Umbilical cord (tissue), 1 donor: ENCODE measurements at regions not wholly inside any gene's neighbourhood (a gene's known extent, or its start where the extent isn't known, plus 50 kb on each side); places are given as distances from the start of the nearest gene placed in this dataset.

Experiments
- DNase-seq: peaks from one replicate; pipeline ENCODE4 v3.0.0-alpha.2; 2015; ENCODE audit warnings: low spot score

DNA sequence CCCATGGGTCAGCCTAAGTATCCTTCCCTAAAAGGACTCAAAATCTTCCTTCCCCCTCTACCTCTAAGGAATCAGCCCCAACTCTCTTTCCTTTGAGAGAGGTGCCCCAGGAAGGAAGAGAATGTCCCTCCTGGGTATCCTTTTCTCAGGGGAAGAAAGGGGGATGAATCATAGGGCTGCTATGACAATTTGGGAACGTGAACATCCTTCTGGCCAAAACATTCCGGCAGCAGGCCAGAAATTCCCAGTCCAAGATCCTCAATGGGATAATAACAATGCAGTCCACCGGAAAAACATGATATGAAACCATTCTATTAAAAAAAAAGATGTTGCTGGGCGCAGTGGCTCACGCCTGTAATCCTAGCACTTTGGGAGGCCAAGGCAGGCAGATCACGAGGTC lies 50.8 kb upstream of the CACNA2D3 start:
- DNase-seq = no peak

DNA sequence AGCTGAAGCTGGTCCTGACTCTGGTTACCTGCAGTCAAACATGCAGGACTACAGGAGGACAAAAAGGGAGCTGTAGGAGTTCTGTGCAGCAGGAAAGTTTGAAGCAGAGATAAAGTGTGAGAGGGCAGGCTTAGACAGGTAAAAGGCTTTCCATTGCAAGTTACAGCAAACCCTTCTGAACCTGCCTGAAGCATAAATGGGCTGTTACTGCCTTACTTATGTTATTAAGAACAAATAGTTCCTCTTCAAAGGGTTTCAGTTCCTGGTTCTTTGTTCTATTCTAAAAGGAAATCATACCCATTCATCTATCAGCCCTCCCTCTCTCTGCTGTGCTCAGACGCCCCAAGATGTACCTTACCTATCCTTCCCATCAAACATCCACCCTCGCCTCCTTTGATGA lies 52.4 kb upstream of the CACNA2D3 start:
- DNase-seq = no peak

DNA sequence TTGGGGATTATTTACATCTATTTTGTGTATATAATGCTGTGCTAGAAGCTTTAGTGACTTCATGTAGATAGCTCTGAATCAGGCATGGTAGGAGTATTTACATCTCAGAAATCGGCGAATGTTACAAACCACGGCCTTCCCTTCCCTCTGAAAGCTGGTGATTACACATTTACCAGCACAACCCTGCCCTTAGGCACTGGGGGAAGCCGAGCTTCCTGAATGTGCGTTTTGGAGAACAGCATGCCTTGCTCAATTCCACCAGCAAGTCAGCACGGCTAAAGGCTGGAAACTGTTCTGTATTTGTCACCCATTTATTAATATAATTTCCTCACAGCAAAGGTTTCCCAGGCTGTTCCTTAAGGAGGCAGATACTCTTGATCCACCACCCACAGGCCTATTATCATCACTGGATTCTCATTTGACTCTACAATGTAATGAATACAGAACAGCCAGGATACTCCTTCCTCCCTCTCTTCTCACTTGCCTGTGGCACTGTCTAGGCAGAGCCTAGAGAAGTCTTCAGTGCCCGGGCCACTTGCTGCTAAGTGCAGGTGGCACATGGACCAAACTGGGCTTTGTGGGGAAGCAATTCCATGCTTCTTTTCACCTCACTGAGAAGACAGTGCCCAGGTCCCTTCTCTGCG lies 55.2 kb upstream of the CACNA2D3 start:
- no peak for DNase-seq

DNA sequence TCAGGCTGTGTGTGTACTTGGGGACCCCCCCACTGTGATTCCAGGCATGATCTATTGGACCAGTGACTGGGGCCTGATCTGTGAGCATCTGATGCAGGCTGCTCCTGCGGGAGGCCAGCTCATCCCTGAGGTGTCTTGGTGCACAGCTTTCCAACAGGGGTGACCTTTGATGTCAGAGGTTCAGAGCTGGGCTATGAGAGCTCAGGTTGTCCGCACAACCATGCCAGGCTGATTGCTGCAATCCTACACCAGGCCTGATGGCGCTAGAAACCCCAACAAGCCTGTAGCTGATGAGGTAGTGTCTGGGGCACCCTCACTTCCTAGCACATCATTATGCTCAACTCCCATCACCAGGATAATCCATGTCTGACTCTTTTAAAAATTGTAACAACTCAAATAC lies 56.1 kb upstream of the CACNA2D3 start:
- no peak for DNase-seq

DNA sequence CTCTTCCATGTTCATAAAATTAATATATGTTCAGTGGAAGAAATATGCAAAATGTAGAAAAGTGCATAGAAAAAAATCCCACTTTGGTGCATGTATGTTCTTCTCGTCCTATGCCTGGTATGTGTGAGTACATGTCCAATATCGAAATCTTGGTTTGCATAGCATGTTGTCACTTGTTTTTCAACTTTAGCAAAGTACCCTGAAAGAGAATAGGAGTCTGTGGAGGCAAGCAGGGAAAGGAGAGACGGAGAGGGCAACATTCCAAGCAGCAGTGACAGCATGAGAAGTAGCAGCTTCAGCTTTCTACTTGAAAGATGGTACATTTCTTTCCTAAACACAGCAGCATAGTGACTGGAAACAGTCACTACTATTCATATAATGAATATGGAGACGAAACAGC lies 56.8 kb upstream of the CACNA2D3 start:
- peak; percentile 54 for DNase-seq

DNA sequence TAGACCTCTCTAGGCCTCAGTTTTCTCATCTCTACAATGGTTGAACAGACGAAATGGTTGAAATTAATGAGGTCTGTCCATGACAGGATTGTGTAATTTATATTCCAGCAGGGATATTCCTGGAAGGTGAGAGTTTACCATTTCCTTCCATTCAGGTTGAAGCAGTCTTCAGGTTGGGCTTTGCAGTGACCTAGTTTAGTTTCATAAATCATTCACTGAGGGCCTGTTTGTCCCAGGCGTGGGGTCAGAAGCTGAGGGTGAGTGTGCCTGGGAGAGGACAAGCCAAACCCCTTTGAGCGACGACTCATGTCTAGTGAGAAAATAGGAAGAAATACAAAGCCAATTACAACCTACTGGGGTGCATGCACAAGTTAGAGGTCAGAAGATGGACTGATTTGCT lies 57.2 kb upstream of the CACNA2D3 start:
- no peak for DNase-seq

DNA sequence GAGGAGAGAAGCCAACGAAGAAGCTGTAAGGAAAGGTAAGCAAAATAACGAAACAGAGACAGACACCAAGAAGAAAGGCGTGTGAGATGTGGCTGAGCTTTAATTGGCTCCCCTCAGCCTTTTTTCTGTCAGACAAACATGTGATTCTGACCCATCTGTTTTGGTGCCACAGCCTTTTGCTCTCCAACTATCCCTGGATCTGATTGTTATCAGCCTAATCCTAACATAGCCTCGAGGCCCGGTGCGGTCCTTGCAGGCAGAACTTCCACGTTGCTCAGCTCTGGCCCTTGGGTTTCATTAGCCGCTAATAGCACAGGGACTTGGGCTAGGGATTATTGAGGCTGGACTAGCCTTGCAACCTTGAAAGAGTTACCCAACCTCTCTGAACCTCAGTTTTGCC lies 57.9 kb upstream of the CACNA2D3 start:
- DNase-seq = no peak

DNA sequence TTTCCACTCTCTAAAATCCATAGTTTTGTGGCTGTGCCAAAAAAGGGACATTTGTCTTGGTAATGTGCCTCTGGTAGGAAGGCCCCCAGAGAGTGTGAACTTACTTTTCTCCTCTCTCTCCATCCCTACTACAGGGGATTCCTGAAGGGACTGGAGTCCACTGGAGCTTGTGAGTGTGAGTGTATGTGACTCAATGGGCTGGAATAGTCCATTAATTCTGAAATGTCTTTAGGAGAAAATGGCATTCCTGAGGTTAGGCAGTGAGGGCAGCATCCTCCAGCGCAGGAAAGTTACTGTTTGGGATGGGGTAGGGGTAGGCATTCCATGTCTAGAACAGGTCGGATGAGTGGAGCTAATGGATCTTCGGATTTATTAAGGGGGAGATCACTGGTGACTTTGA lies 59.8 kb upstream of the CACNA2D3 start:
- DNase-seq = no peak

DNA sequence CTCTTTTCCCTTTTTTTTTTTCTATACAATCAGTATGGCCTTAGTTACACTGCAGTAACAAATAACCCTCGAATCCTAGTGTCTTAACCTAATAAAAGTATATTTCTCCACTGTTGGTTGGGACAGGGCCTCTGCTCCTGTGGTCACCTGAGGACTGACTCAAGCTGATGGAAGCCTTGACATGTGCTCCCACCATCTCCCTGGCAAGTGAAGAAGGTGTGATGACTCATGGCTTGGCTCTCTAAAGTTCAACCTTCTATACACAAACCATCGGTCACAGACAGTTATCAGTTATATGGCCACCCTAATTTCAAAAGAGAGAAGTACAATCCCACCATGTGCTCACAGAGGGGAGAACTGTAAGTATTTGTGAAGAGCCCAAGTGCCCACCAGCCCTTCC lies 65.8 kb upstream of the CACNA2D3 start:
- DNase-seq = no peak

DNA sequence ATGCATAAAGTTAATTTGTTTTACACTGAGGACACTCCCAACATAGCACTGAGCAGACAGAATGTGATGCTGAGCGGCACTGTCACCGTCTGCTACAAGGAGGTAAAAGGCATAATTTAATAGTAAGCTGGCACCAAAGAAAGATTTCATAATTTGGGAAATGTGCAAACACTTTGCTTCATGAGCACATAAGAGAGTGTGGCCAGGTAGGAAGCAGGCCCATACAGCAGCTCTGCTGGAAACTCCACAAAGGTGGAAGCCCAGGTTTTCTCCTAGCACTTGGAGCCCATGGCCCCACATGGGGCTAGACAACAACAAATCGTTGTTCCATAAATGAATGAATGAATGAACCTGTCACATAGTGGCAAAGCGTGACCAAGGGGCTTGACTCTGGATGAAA lies 68.5 kb upstream of the CACNA2D3 start:
- no peak for DNase-seq

DNA sequence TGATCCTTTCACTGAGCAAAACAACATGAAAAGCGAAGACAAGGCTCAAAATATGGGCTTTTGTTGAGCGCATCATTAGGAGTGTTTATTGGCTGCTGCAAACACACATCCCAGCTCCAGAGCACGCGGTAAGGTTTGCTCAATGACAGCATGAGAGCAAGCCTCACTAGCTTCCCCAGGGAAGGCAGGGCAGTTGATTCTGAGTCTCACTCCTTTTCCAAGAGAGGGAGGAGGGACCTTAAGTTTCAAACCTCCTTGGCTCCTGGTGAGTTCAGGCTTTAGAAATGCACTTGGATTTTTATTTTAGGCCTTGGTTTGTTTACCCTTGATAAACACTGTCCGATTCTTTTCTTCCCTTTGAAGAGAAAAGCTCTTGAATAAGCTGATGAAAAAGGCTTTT lies 69.1 kb upstream of the CACNA2D3 start:
- peak; percentile 24 for DNase-seq

DNA sequence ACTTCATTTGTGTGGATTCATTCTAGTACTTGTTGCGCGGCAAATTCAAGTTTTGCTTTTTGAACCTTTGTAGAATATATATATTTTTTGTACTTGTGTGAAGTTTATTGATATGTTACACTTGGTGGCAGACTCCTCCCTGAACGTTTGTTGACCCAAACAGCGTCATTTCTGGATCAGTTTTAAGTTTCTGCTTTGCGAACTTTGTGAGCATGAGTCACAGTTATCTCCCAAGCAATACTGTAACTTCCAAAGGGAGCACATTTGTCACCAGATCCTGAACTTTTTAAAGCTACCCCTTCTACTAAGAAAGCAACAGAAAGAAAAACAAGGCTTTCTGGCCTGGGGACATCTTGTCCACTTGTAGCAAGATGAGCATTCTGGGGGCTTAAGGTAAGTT lies 74.8 kb upstream of the CACNA2D3 start:
- DNase-seq = no peak

DNA sequence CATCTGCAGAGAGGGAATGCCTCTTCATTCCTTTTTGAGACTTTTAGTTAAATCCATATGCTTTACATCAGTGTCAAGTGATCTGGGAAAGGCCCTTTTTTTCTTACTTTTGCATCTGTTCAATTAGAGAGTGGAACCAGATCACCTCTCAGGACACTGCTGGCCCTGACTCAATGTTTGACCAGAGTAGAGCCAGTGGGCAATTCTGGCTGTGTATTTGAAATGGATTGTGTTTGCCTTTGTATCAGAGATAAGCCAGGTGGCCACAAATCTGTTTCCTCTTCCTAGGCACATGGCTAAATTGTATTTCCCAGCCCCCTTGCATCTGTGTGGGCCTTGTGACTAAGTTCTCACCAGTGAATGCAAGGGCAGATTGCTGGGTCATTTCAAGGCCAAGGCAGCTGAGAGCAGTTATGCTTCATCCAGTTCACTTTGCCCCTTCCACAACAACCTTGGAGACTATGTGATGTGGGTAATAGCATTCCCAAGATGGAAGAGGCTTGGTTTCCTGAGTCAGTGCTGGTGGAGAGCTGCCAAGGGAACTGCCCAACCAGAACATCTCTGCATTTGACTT lies 75.6 kb upstream of the CACNA2D3 start:
- peak; percentile 52 for DNase-seq

DNA sequence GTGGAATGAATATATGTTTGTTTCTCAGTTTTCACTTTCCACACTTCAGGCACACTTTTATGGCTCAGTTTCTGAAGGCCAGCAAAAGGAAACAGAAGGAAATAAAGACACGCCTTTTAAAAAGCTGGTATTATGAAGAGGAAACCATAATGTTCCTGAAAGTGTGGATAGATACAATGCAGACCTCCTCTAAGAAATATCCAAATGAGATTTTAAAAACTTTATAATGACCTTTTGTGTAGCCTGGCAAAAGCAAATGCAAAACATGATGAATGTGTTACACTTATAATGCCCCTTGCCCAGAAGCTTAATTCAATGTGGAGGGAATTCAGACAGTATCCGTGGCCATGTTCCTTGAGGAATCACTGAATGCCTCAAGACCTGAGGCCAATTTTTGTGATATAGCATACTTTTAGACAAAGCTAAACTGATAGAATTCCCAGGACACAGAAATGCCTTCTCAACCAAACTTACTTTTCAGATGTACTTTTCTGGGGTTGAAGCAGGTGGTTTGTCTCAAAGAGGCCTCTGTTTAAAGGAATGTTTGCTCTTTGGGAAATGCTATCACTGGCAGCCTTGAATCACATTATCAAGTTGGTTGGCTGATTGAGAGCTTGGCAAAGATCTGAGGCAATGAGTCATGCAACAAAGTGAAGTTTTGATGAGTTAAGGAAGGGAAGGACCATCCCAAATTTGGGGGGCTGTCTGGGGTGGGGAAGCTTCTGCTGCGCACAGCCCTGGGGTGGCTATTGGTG lies 77.1 kb upstream of the CACNA2D3 start:
- DNase-seq = no peak

DNA sequence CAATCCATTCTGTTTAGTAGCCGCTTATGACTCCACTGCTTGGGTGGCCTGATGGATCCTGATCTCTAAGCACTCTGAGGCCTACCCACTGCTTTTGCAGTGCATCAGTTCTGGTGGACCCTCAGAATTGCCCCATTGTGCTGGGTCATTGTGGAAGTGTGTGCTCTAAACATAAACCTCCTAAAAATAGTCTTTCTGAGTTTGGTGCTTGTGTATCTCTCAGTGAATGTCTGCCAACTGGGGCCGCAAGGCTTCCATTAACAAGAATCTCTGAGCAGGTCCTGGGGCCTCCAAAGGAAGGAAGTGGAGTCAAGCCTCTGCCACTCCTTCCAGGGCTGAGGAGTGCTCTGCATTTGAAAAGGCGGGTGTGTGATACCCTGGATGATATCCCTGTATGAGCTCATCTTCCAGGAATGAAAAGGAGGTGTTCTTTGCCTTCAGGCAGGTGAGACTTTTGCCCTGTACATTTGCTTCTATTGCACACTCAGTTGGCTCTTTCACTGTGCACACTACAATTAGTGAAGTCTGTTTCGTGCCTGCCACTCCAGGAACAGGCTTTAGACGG lies 80.0 kb upstream of the CACNA2D3 start:
- DNase-seq = no peak

DNA sequence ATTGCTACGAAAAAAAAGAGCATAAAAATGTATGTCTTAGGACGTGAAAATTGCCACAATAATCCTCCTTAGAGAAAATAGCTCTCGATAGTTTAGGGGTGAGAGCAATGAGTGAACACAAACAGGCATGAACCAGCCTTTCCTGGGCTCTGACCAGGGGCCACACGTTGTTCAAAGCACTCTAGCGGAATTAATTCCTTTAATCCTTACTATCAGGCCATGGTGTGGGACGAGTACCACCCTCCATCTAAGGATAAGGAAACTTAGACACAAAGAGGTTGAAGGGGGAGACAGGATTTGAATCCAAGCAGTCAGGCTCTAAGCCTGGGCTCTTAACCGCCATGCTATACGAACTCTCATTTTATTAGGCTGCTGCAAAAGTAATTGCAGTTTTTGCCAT lies 81.9 kb upstream of the CACNA2D3 start:
- DNase-seq = no peak

DNA sequence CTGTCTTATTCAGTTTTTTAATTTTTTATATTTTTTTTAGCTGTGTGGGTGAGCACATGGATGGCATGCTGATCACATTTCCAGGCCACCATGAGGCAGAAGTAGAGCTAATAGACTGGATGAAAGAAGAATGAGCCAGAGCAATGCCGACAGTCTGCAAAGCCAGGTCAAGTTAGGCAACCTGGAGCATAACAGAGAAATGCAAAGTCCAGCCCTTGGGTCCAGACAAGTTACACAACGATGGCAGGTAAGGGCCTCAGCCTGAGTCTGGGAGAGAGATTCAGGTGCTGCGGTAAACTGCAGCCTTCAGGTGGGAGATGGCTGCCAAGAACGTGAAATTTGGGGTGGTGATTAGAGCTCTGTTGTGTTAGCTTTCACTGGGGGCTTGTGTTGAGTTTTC lies 84.0 kb upstream of the CACNA2D3 start:
- no peak for DNase-seq

DNA sequence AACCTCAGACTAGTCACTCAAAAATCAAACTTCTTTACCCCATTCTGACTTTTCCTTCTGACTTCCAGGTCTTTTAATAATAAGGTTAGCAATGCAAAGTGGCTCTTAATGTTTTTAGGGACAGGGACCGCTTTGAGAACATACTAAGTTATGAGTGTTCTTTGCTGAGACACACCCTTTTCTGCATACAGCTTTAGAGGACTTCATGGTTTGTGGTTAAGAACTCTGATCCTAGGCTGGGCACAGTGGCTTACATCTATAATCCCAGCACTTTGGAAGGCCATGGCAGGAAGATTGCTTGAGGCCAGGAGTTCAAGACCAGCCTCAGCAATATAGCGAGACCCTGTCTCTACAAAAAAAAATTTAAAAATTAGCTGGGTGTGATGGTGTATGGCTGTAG lies 85.8 kb upstream of the CACNA2D3 start:
- no peak for DNase-seq

DNA sequence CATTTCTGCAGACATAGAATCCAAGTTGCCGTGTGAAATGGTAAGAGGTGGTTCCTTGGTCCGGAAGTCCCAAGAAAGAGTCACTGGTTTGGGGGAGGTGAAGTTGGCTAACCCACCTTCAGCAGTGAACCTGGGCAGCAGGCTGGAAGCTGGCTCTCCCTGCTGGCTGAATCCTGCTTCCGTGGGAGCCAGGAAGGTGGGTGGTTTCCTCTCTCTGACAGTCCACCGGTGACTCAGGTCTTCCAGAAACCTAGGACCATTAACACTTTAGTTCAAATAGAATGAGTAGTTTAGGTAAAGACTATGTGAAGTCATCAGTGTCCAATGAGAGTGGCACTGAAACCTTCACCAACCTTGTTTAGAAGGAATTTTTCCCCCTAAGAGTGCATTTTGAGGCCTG lies 87.4 kb upstream of the CACNA2D3 start:
- no peak for DNase-seq

DNA sequence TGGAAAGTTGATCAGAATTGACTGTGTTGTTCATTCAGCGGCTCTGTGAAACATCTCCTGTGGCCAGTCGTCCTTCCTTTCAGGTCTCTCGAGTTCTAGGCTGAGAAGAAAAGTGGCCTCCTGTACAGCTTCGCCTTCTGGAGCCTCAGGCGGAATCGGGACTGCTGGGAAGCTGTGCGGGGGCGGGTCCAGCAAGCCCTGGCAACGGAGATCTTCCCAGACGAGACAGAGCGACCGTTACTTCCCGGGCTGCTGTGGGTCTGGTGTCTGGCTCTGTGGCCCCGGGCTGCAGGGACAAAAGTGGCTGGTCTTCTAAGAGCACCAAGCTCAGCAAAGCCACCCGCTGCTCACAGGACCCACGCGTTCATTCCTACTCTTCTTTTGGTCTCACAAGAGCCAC lies 88.6 kb upstream of the CACNA2D3 start:
- no peak for DNase-seq

DNA sequence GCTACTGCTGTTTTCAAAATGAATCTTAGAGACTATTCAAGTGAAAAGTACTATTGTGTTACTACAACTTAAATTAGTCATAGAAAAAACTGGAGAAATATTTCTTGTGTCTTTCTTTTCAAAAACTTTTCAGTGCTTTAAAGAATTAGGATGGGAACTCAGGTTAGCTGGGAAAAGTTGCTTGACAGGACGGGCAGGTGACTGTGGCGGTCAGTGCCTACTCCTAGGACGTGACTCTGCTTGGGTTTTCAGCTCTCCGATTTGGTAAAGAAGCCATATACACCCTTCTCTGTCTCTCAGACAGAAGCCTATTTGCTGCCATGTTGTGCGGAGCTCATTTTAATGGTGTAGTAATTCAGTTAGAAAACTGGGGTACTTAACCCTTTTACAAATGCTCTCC lies 89.8 kb upstream of the CACNA2D3 start:
- no peak for DNase-seq

DNA sequence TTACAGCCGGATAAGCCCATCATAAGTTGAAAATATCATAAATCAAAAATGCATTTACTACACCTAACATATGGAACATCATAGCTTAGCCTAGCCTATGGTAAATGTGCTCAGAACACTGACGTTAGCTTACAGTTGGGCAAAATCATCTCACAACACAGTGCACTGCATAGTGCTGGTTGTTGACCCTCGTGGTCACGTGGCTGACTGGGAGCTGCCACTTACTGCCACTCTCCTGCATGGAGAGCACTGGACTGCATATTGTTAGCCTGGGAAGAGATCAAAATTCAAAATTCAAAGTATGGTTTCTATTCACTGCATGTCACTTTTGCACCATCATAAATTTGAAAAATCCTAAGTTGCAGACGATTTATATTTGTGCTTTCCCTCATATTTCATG lies 94.0 kb upstream of the CACNA2D3 start:
- DNase-seq = no peak

DNA sequence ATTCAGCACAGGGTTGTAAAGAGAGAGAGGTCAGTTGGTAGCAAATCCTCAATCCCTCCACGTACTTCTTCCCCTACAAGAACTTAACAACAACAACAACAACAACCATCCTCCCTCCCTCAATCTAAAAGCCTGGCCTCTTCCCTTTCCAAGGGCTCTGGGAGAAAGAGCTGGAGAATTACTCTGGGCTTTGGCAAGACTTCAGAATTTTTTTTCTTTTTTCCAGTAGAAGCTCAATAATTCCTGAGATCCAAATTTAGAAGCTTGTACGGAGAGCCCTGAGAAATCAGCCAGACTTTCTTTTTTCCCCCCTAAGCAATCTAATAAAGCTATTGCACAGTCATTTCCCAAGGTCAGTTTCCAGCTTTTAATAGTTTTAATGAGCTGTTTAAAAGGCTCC lies 95.8 kb upstream of the CACNA2D3 start:
- DNase-seq = peak; percentile 78
